Sigmoid colon (tissue), 4 donors: ENCODE measurements at regions not wholly inside any gene's neighbourhood (a gene's known extent, or its start where the extent isn't known, plus 50 kb on each side); places are given as distances from the start of the nearest gene placed in this dataset.

Experiments
- POLR2A ChIP-seq, 2 donors: fragments of 450-650 bp; IDR thresholded peaks; one replicate each; pipeline ENCODE4 v1.6.1; 2016; ENCODE audit warnings: antibody characterized with exemption in 2 of 2, mild to moderate bottlenecking in 2 of 2, moderate library complexity in 2 of 2
- POLR2AphosphoS5 ChIP-seq, 4 donors: sonication (generic); formaldehyde crosslinking; IDR thresholded peaks; one replicate each; pipeline ENCODE4 v1.6.1; 2017; ENCODE audit warnings: antibody characterized with exemption in 4 of 4
- TF ChIP-seq, protein P1 (sequence below), 4 experiments: fragments of 450-650 bp in 3 of 4; fragments of 200-600 bp in 1 of 4; IDR thresholded peaks; one replicate each; pipeline ENCODE4 v1.5.1; 2016 to 2019; ENCODE audit warnings: antibody characterized with exemption in 4 of 4, mild to moderate bottlenecking in 3 of 4, moderate library complexity in 2 of 4

- no peak for TF ChIP-seq POLR2A (IDR thresholded peaks at IDR 0.05)
- TF ChIP-seq, protein P1, sequence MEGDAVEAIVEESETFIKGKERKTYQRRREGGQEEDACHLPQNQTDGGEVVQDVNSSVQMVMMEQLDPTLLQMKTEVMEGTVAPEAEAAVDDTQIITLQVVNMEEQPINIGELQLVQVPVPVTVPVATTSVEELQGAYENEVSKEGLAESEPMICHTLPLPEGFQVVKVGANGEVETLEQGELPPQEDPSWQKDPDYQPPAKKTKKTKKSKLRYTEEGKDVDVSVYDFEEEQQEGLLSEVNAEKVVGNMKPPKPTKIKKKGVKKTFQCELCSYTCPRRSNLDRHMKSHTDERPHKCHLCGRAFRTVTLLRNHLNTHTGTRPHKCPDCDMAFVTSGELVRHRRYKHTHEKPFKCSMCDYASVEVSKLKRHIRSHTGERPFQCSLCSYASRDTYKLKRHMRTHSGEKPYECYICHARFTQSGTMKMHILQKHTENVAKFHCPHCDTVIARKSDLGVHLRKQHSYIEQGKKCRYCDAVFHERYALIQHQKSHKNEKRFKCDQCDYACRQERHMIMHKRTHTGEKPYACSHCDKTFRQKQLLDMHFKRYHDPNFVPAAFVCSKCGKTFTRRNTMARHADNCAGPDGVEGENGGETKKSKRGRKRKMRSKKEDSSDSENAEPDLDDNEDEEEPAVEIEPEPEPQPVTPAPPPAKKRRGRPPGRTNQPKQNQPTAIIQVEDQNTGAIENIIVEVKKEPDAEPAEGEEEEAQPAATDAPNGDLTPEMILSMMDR (IDR thresholded peaks at IDR 0.05): no peak
- no peak for TF ChIP-seq POLR2AphosphoS5 (IDR thresholded peaks at IDR 0.05)
Observed at GRCh38 chr1:117712621-117713020, 106.8 kb downstream of the TENT5C start.
